GM12878 (cell line): ENCODE measurements at regions not wholly inside any gene's neighbourhood (a gene's known extent, or its start where the extent isn't known, plus 50 kb on each side); places are given as distances from the start of the nearest gene placed in this dataset.

Experiments
- ATAC-seq: fragments of 200-7000 bp; cut with Tn5 transposase; 3 replicates; pipeline ENCODE4 v1.9.1; 2020; ENCODE audit warnings: mild to moderate bottlenecking, moderate library complexity
- BruUV-seq: library from RNA; stranded (reverse); fragments of 400-500 nt; replicated peaks from 2 replicates; lab custom pipeline; 2021; lab: Mats Ljungman, UMichigan
- CTCF ChIA-PET: fragments of 300-600 bp; sonication (Branson Sonifier 250); formaldehyde crosslinking; extraction: SDS; loops from one replicate; lab custom pipeline; 2021; ENCODE audit warnings: inconsistent platforms; lab: Yijun Ruan, JAX
- POLR2A ChIA-PET: fragments of 350-600 bp; formaldehyde crosslinking; extraction: SDS; loops from one replicate; lab custom pipeline; 2021; ENCODE audit warnings: inconsistent platforms; lab: Charles Lee
- RAD21 ChIA-PET: fragments of 300-600 bp; sonication (Branson Sonifier 250); formaldehyde crosslinking; loops from one replicate; lab custom pipeline; 2023; ENCODE audit warnings: antibody characterized with exemption; ENCODE audit not compliant: unreplicated experiment; lab: Charles Lee
- SMC1A ChIA-PET: fragments of 300-600 bp; sonication (Branson Sonifier 250); formaldehyde crosslinking; loops from one replicate; lab custom pipeline; 2023; ENCODE audit not compliant: unreplicated experiment, uncharacterized antibody; lab: Charles Lee
- DNase-seq: peaks from one replicate; pipeline ENCODE4 v3.0.0-alpha.2; 2011; ENCODE audit warnings: low read depth, low spot score
- FAIRE-seq: peaks from 3 replicates; lab custom pipeline; 2011; peaks lifted over from hg19 to GRCh38; lab: Jason Lieb, UNC
- H2AFZ ChIP-seq: 2 replicates; pipeline ENCODE4 v1.6.0; 2011; ENCODE audit warnings: low read depth, low read length, control low read depth; ENCODE audit not compliant: control insufficient read depth
- H3K27ac ChIP-seq: 2 replicates; pipeline ENCODE4 v1.5.1; 2011; ENCODE audit warnings: control low read depth; ENCODE audit not compliant: control insufficient read depth, insufficient read depth
- H3K27me3 ChIP-seq, 2 experiments: replicated peaks in 1 of 2; 2 replicates each; pipeline versions ENCODE4 v1.6.0 to v1.6.1; 2011; ENCODE audit warnings: low read length in 1 of 2; ENCODE audit not compliant: control insufficient read depth in 2 of 2, insufficient read depth in 2 of 2
- H3K36me3 ChIP-seq, 2 experiments: 2 replicates each; pipeline ENCODE4 v1.5.1; 2011; ENCODE audit warnings: low read length in 1 of 2; ENCODE audit not compliant: control insufficient read depth in 2 of 2, insufficient read depth in 2 of 2
- H3K4me1 ChIP-seq: 2 replicates; pipeline ENCODE4 v1.6.1; 2011; ENCODE audit warnings: mild to moderate bottlenecking, low read length, moderate library complexity, mixed read lengths; ENCODE audit not compliant: control insufficient read depth, insufficient read depth
- H3K4me2 ChIP-seq: 2 replicates; pipeline ENCODE4 v1.6.0; 2011; ENCODE audit warnings: control low read depth; ENCODE audit not compliant: control insufficient read depth, insufficient read depth
- H3K4me3 ChIP-seq: fragments of 200-600 bp; sonication (generic); 2 replicates; pipeline ENCODE4 v1.5.1; 2016
- H3K79me2 ChIP-seq: 2 replicates; pipeline ENCODE4 v1.6.0; 2011; ENCODE audit warnings: low read length; ENCODE audit not compliant: control insufficient read depth, insufficient read depth
- H3K9ac ChIP-seq: 2 replicates; pipeline ENCODE4 v1.8.0; 2011; ENCODE audit warnings: low read length, control low read depth, mixed read lengths; ENCODE audit not compliant: control insufficient read depth, insufficient read depth
- H3K9me3 ChIP-seq: replicated peaks from 3 replicates; pipeline ENCODE4 v1.5.1; 2011; ENCODE audit warnings: mild to moderate bottlenecking, low read length; ENCODE audit not compliant: control insufficient read depth, insufficient read depth
- H4K20me1 ChIP-seq: 2 replicates; pipeline ENCODE4 v1.6.0; 2011; ENCODE audit not compliant: control insufficient read depth, insufficient read depth
- BMI1 ChIP-seq: fragments of 450-650 bp; IDR thresholded peaks from 2 replicates; pipeline ENCODE4 v1.6.1; 2016; ENCODE audit warnings: mild to moderate bottlenecking, moderate library complexity, borderline replicate concordance
- CBFB ChIP-seq: IDR thresholded peaks from 2 replicates; pipeline ENCODE4 v1.6.1; 2016; ENCODE audit warnings: antibody characterized with exemption, low read depth
- MEF2A ChIP-seq: IDR thresholded peaks from 2 replicates; pipeline ENCODE4 v1.6.1; 2011; ENCODE audit warnings: low read depth, mild to moderate bottlenecking, low read length, moderate library complexity; ENCODE audit not compliant: insufficient read depth
- MTA3 ChIP-seq: IDR thresholded peaks from 2 replicates; pipeline ENCODE4 v1.6.1; 2012; ENCODE audit warnings: low read length, inconsistent platforms, borderline replicate concordance
- MYC ChIP-seq: IDR thresholded peaks from 2 replicates; pipeline ENCODE4 v1.6.1; 2011; ENCODE audit warnings: mild to moderate bottlenecking, low read length, moderate library complexity, inconsistent platforms; ENCODE audit not compliant: insufficient read depth, insufficient replicate concordance, insufficient read length, severe bottlenecking
- NR2F1 ChIP-seq: fragments of 450-650 bp; conservative IDR thresholded peaks from 2 replicates; pipeline ENCODE4 v1.6.1; 2017; ENCODE audit warnings: mild to moderate bottlenecking
- SMAD1 ChIP-seq: fragments of 450-650 bp; IDR thresholded peaks from 2 replicates; pipeline ENCODE4 v1.6.1; 2018; ENCODE audit warnings: mild to moderate bottlenecking, low read depth; ENCODE audit not compliant: partially characterized antibody
- SMARCA5 ChIP-seq: fragments of 450-650 bp; IDR thresholded peaks from 2 replicates; pipeline ENCODE4 v1.6.1; 2017; ENCODE audit warnings: mild to moderate bottlenecking
- TCF12 ChIP-seq: IDR thresholded peaks from 2 replicates; pipeline ENCODE4 v1.6.1; 2011; ENCODE audit warnings: low read depth, mild to moderate bottlenecking, low read length
- YY1 ChIP-seq: IDR thresholded peaks from 2 replicates; pipeline ENCODE4 v1.6.1; 2011; ENCODE audit warnings: low read depth, mild to moderate bottlenecking, low read length
- ZNF274 ChIP-seq: IDR thresholded peaks from one replicate; pipeline ENCODE4 v1.8.0; 2011; ENCODE audit not compliant: insufficient read length, insufficient read depth
- ZNF622 ChIP-seq: fragments of 450-650 bp; IDR thresholded peaks from 2 replicates; pipeline ENCODE4 v1.6.1; 2017; ENCODE audit warnings: mild to moderate bottlenecking, inconsistent platforms
- WGBS: methylation state at CpG from one replicate; pipeline ENCODE4 v1.1.6; 2016; ENCODE audit warnings: low lambda C conversion rate; ENCODE audit not compliant: insufficient replicate concordance, insufficient coverage; ENCODE audit errors: missing lambda C conversion rate; 5-methylcytosine and 5-hydroxymethylcytosine counted together
- in situ Hi-C: fragments of 300-500 bp; cut with MboI; formaldehyde crosslinking; loops from 9 replicates; pipeline ENCODE4 v1.14.3; 2018; ENCODE audit warnings: mixed read lengths
- intact Hi-C: fragments of 100-400 bp; cut with micrococcal nuclease; formaldehyde crosslinking; loops from one replicate; pipeline ENCODE4 v1.14.2; 2022; ENCODE audit not compliant: unreplicated experiment
- TF ChIP-seq, protein P1 (sequence below): fragments of 450-650 bp; IDR thresholded peaks from 2 replicates; pipeline ENCODE4 v1.6.1; 2017; ENCODE audit warnings: mild to moderate bottlenecking
- TF ChIP-seq, protein P2 (sequence below): IDR thresholded peaks from 2 replicates; pipeline ENCODE4 v1.6.1; 2012; ENCODE audit warnings: low read depth, low read length, improper control_type of control experiment
- TF ChIP-seq, protein P3 (sequence below): fragments of 450-650 bp; conservative IDR thresholded peaks from 2 replicates; pipeline ENCODE4 v1.6.1; 2017; ENCODE audit warnings: mild to moderate bottlenecking, moderate library complexity
- TF ChIP-seq, protein P4 (sequence below): fragments of 450-650 bp; IDR thresholded peaks from 2 replicates; pipeline ENCODE4 v1.6.1; 2017; ENCODE audit warnings: low read depth, mild to moderate bottlenecking, moderate library complexity

DNA sequence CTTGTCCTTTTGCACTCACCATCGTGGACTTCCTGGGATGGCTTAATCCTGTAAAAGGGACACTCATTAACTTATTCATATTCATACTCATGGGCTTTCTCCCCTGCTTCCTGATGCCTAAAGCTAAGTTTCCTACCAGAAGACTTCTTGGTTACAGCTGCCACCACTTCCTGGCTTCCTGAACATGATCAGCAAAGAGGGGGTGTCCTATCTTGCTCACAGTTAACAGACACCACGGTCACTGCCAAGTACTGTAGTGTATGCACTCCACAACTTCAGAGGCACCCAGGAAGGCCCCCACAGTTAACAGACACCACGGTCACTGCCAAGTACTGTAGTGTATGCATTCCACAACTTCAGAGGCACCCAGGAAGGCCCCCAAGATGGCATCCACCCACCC, 177.8 kb downstream of the SIPA1L2 start (continued):
- TF ChIP-seq NR2F1 (no peak), SMARCA5 (no peak), TCF12 (no peak), SMAD1 (no peak)
- TF ChIP-seq, all 136 proteins: peak for 0

DNA sequence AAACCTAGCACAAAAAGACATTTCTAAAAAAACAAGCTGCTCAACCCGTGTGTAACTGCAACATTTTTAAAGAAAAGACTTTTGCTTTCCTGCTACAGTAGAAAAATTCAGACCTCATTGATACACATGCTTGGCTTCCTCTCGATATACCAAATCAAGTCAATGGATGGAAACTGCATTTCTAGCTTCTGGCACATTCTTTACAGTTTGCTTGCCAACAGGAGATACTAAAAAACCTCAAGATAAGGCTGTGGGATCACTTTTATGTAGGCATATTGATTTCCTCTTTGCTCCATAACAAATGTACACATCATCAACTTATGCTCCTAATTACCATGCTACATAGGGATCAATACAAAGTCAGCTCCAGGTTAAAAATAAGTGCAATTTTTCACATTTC, 178.4 kb downstream of the SIPA1L2 start:
- ChIA-PET RAD21 (no interaction called here), SMC1A (no interaction called here), POLR2A (no interaction called here), CTCF (no interaction called here)
- DNase-seq, result no peak
- intact Hi-C loops, result no loop called here
- no peak for ATAC-seq
- Histone ChIP-seq H3K4me2 (no peak overlapping the region), H3K79me2 (no peaks in the 10 kb centered on the region), H3K9me3 (no peaks in the 10 kb centered on the region), H3K9ac (no peak overlapping the region), H3K27ac (no peak overlapping the region), H2AFZ (no peak overlapping the region), H3K27me3 (no peaks in the 10 kb centered on the region), H3K4me3 (no peak overlapping the region), H3K36me3 (no peaks in the 10 kb centered on the region), H4K20me1 (no peaks in the 10 kb centered on the region), H3K4me1 (no peaks in the 10 kb centered on the region)
- no peak for FAIRE-seq
- 12% methylated on average over 2 of the region's 2 CpGs for WGBS
- no TSS peak for BruUV-seq
- TF ChIP-seq, protein P1, sequence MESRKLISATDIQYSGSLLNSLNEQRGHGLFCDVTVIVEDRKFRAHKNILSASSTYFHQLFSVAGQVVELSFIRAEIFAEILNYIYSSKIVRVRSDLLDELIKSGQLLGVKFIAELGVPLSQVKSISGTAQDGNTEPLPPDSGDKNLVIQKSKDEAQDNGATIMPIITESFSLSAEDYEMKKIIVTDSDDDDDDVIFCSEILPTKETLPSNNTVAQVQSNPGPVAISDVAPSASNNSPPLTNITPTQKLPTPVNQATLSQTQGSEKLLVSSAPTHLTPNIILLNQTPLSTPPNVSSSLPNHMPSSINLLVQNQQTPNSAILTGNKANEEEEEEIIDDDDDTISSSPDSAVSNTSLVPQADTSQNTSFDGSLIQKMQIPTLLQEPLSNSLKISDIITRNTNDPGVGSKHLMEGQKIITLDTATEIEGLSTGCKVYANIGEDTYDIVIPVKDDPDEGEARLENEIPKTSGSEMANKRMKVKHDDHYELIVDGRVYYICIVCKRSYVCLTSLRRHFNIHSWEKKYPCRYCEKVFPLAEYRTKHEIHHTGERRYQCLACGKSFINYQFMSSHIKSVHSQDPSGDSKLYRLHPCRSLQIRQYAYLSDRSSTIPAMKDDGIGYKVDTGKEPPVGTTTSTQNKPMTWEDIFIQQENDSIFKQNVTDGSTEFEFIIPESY, result no peak
- TF ChIP-seq BMI1 (no peak), MYC (no peak), MEF2A (no peak), ZNF274 (no peak), SMAD1 (no peak), YY1 (no peak), CBFB (no peak), ZNF622 (no peak), MTA3 (no peak)
- TF ChIP-seq, protein P2, sequence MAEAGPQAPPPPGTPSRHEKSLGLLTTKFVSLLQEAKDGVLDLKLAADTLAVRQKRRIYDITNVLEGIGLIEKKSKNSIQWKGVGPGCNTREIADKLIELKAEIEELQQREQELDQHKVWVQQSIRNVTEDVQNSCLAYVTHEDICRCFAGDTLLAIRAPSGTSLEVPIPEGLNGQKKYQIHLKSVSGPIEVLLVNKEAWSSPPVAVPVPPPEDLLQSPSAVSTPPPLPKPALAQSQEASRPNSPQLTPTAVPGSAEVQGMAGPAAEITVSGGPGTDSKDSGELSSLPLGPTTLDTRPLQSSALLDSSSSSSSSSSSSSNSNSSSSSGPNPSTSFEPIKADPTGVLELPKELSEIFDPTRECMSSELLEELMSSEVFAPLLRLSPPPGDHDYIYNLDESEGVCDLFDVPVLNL, result no peak
- TF ChIP-seq, protein P3, sequence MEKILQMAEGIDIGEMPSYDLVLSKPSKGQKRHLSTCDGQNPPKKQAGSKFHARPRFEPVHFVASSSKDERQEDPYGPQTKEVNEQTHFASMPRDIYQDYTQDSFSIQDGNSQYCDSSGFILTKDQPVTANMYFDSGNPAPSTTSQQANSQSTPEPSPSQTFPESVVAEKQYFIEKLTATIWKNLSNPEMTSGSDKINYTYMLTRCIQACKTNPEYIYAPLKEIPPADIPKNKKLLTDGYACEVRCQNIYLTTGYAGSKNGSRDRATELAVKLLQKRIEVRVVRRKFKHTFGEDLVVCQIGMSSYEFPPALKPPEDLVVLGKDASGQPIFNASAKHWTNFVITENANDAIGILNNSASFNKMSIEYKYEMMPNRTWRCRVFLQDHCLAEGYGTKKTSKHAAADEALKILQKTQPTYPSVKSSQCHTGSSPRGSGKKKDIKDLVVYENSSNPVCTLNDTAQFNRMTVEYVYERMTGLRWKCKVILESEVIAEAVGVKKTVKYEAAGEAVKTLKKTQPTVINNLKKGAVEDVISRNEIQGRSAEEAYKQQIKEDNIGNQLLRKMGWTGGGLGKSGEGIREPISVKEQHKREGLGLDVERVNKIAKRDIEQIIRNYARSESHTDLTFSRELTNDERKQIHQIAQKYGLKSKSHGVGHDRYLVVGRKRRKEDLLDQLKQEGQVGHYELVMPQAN, result no peak
- TF ChIP-seq, protein P4, sequence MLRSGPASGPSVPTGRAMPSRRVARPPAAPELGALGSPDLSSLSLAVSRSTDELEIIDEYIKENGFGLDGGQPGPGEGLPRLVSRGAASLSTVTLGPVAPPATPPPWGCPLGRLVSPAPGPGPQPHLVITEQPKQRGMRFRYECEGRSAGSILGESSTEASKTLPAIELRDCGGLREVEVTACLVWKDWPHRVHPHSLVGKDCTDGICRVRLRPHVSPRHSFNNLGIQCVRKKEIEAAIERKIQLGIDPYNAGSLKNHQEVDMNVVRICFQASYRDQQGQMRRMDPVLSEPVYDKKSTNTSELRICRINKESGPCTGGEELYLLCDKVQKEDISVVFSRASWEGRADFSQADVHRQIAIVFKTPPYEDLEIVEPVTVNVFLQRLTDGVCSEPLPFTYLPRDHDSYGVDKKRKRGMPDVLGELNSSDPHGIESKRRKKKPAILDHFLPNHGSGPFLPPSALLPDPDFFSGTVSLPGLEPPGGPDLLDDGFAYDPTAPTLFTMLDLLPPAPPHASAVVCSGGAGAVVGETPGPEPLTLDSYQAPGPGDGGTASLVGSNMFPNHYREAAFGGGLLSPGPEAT, result no peak
- in situ Hi-C loops, result no loop called here
